ENCODE measurements at regions not wholly inside any gene's neighbourhood (a gene's known extent, or its start where the extent isn't known, plus 50 kb on each side); places are given as distances from the start of the nearest gene placed in this dataset.

GRCh38 chr14:101134161-101134631, 230.7 kb upstream of the RTL1 start:
- Histone ChIP-seq H3K9me2 (ENCODE audit: insufficient read depth) (no peaks in the 10 kb centered on the region), H3K4me2 (no peak overlapping the region), H3K79me2 (replicated peaks; ENCODE audit: insufficient read depth) (no peaks in the 10 kb centered on the region), H3K4me3 (no peak overlapping the region), H3K4me1 (ENCODE audit: insufficient read depth) (no peaks in the 10 kb centered on the region), H3K27ac (ENCODE audit: low read depth) (no peak overlapping the region), H3K27me3 (ENCODE audit: insufficient read depth) (no peaks in the 10 kb centered on the region), H4K20me1 (replicated peaks; ENCODE audit: insufficient read depth) (no peaks in the 10 kb centered on the region), H3K36me3 (ENCODE audit: insufficient read depth) (no peaks in the 10 kb centered on the region), H2AFZ (no peak overlapping the region), H3F3A (replicated peaks; ENCODE audit: low read depth) (no peaks in the 10 kb centered on the region)
- no peaks in the 10 kb centered on the region for H3K36me3 Mint-ChIP-seq (ENCODE audit: low read depth)
- ATAC-seq, result no peak
- TF ChIP-seq REST (IDR thresholded peaks at IDR 0.05; ENCODE audit: unreplicated experiment) (no peak), CREB1 (CRISPR knock-in tag; IDR thresholded peaks at IDR 0.05; ENCODE audit: low read depth) (no peak), EZH2 (IDR thresholded peaks at IDR 0.05; ENCODE audit: low read depth, unreplicated experiment) (no peak)
- H3K27me3 Mint-ChIP-seq (ENCODE audit: insufficient read depth, low read depth, poor library complexity), result peaks cover 9% of the 10 kb centered on the region
- peaks cover 3% of the 10 kb centered on the region; the same call in 1 of the 3 replicates for H3K9me3 Mint-ChIP-seq
- DNase-seq (ENCODE audit: low spot score), result no peak
- no peak overlapping the region for H3K4me3 Mint-ChIP-seq
- no peak overlapping the region for H3K27ac Mint-ChIP-seq
- peaks cover under 1% of the 10 kb centered on the region; the same call in 1 of the 3 replicates for H3K4me1 Mint-ChIP-seq

DNA sequence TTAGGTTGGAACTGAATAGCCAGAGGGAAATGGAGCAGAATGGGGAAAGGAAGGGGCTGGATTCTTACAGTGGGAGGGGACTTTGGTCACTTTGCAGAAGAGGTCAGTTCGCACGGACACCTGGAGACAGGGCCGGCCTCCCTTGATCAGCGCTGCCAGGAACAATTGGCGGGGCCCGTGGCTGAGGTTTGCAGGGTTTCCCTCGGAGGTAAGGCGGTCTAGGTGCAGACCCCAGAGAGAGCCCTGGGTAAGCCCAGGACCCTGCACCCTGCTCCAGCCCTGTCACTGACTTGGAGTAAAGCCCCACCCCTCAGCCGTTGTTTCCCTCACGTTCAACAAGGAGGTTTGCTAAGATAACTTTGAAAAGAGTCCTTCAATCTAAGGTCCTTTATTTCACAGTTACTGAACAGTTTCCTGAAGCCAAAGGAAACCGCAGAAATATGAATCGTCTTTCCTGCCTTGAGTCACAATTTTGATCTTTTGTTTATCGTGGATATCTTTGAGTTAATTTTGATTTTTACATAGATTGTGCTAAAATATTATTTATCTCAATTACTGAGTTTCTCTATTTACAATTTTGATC, 231.4 kb upstream of the RTL1 start:
- Histone ChIP-seq H3K4me3 (no peak overlapping the region), H3K36me3 (ENCODE audit: insufficient read depth) (no peaks in the 10 kb centered on the region), H3K9me2 (ENCODE audit: insufficient read depth) (no peaks in the 10 kb centered on the region), H4K20me1 (replicated peaks; ENCODE audit: insufficient read depth) (no peaks in the 10 kb centered on the region), H3K27me3 (ENCODE audit: insufficient read depth) (no peaks in the 10 kb centered on the region), H3F3A (replicated peaks; ENCODE audit: low read depth) (no peaks in the 10 kb centered on the region), H3K27ac (ENCODE audit: low read depth) (no peak overlapping the region), H2AFZ (no peak overlapping the region), H3K4me1 (ENCODE audit: insufficient read depth) (no peaks in the 10 kb centered on the region), H3K4me2 (no peak overlapping the region), H3K79me2 (replicated peaks; ENCODE audit: insufficient read depth) (no peaks in the 10 kb centered on the region)
- Mint-ChIP-seq H3K4me1 (no peaks in the 10 kb centered on the region), H3K27me3 (ENCODE audit: insufficient read depth, low read depth, poor library complexity) (peaks cover 6% of the 10 kb centered on the region), H3K36me3 (ENCODE audit: low read depth) (no peaks in the 10 kb centered on the region), H3K27ac (no peak overlapping the region), H3K4me3 (no peak overlapping the region), H3K9me3 (peaks cover 3% of the 10 kb centered on the region; the same call in 1 of the 3 replicates)
- ATAC-seq (no peak), DNase-seq (ENCODE audit: low spot score) (no peak)
- TF ChIP-seq CTCF (conservative IDR thresholded peaks at IDR 0.05; ENCODE audit: low read depth in 2 of 2), result no peak
- no peak for TF ChIP-seq ZNF114 (CRISPR knock-in tag; IDR thresholded peaks at IDR 0.05)
- no peak for TF ChIP-seq POLR2AphosphoS5 (IDR thresholded peaks at IDR 0.05; ENCODE audit: low read depth)
- TF ChIP-seq NANOG (IDR thresholded peaks at IDR 0.05; ENCODE audit: borderline replicate concordance), result no peak
- TF ChIP-seq, protein P1, sequence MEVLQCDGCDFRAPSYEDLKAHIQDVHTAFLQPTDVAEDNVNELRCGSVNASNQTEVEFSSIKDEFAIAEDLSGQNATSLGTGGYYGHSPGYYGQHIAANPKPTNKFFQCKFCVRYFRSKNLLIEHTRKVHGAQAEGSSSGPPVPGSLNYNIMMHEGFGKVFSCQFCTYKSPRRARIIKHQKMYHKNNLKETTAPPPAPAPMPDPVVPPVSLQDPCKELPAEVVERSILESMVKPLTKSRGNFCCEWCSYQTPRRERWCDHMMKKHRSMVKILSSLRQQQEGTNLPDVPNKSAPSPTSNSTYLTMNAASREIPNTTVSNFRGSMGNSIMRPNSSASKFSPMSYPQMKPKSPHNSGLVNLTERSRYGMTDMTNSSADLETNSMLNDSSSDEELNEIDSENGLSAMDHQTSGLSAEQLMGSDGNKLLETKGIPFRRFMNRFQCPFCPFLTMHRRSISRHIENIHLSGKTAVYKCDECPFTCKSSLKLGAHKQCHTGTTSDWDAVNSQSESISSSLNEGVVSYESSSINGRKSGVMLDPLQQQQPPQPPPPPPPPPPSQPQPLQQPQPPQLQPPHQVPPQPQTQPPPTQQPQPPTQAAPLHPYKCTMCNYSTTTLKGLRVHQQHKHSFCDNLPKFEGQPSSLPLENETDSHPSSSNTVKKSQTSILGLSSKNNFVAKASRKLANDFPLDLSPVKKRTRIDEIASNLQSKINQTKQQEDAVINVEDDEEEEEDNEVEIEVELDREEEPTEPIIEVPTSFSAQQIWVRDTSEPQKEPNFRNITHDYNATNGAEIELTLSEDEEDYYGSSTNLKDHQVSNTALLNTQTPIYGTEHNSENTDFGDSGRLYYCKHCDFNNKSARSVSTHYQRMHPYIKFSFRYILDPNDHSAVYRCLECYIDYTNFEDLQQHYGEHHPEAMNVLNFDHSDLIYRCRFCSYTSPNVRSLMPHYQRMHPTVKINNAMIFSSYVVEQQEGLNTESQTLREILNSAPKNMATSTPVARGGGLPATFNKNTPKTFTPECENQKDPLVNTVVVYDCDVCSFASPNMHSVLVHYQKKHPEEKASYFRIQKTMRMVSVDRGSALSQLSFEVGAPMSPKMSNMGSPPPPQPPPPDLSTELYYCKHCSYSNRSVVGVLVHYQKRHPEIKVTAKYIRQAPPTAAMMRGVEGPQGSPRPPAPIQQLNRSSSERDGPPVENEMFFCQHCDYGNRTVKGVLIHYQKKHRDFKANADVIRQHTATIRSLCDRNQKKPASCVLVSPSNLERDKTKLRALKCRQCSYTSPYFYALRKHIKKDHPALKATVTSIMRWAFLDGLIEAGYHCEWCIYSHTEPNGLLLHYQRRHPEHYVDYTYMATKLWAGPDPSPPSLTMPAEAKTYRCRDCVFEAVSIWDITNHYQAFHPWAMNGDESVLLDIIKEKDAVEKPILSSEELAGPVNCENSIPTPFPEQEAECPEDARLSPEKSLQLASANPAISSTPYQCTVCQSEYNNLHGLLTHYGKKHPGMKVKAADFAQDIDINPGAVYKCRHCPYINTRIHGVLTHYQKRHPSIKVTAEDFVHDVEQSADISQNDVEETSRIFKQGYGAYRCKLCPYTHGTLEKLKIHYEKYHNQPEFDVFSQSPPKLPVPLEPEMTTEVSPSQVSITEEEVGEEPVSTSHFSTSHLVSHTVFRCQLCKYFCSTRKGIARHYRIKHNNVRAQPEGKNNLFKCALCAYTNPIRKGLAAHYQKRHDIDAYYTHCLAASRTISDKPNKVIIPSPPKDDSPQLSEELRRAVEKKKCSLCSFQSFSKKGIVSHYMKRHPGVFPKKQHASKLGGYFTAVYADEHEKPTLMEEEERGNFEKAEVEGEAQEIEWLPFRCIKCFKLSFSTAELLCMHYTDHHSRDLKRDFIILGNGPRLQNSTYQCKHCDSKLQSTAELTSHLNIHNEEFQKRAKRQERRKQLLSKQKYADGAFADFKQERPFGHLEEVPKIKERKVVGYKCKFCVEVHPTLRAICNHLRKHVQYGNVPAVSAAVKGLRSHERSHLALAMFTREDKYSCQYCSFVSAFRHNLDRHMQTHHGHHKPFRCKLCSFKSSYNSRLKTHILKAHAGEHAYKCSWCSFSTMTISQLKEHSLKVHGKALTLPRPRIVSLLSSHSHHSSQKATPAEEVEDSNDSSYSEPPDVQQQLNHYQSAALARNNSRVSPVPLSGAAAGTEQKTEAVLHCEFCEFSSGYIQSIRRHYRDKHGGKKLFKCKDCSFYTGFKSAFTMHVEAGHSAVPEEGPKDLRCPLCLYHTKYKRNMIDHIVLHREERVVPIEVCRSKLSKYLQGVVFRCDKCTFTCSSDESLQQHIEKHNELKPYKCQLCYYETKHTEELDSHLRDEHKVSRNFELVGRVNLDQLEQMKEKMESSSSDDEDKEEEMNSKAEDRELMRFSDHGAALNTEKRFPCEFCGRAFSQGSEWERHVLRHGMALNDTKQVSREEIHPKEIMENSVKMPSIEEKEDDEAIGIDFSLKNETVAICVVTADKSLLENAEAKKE (CRISPR knock-in tag; IDR thresholded peaks at IDR 0.05), result no peak
- TF ChIP-seq EZH2 (IDR thresholded peaks at IDR 0.05; ENCODE audit: low read depth, unreplicated experiment), result no peak
- TF ChIP-seq JUNB (IDR thresholded peaks at IDR 0.05; ENCODE audit: unreplicated experiment), result no peak
- TF ChIP-seq ZNF331 (CRISPR knock-in tag; IDR thresholded peaks at IDR 0.05; ENCODE audit: low read depth), result no peak
